ENCODE measurements at regions not wholly inside any gene's neighbourhood (a gene's known extent, or its start where the extent isn't known, plus 50 kb on each side); places are given as distances from the start of the nearest gene placed in this dataset.

- no peak overlapping the region for H3K18ac ChIP-seq (ENCODE audit: insufficient read length, low read depth, low read length)
- H3K4ac ChIP-seq (ENCODE audit: low read depth, low read length), result no peak overlapping the region
- H3K14ac ChIP-seq (ENCODE audit: insufficient read depth, low read length), result no peak overlapping the region
- H4K20me1 ChIP-seq (ENCODE audit: control insufficient read depth, insufficient read depth, insufficient read length), result no peaks in the 10 kb centered on the region
- no peak overlapping the region for H3K27ac ChIP-seq (ENCODE audit: insufficient read length, low read depth, low read length)
- H3K36me3 Mint-ChIP-seq (ENCODE audit: insufficient read depth in 1 of 3, low read depth in 3 of 3), result no peaks in the 10 kb centered on the region
- no peaks in the 10 kb centered on the region for H3K27me3 ChIP-seq (ENCODE audit: insufficient read depth, low read length)
- no peaks in the 10 kb centered on the region for H3K27me3 Mint-ChIP-seq (ENCODE audit: low read depth)
- H4K8ac ChIP-seq (replicated peaks; ENCODE audit: insufficient read length, low read depth, low read length), result no peak overlapping the region
- no peak overlapping the region for H3K27ac Mint-ChIP-seq
- TF ChIP-seq CTCF (conservative IDR thresholded peaks at IDR 0.05), result no peak
- H2BK20ac ChIP-seq (ENCODE audit: low read depth, low read length, poor library complexity, severe bottlenecking), result no peak overlapping the region
- no peaks in the 10 kb centered on the region for H3K79me2 ChIP-seq (ENCODE audit: insufficient read depth, low read length)
- no peak overlapping the region for H2AFZ ChIP-seq (ENCODE audit: low read length)
- H2BK5ac ChIP-seq (ENCODE audit: insufficient read length, low read length), result no peak overlapping the region
- H3K9ac ChIP-seq (ENCODE audit: extremely low read depth, insufficient read length, low read length), result no peak overlapping the region
- H2BK12ac ChIP-seq (ENCODE audit: insufficient read length, low read depth, low read length), result no peak overlapping the region
- H3K56ac ChIP-seq (ENCODE audit: insufficient read length, low read depth, low read length), result no peak overlapping the region
- no peak for DNase-seq
- no peak overlapping the region for H4K5ac ChIP-seq (ENCODE audit: insufficient read length, low read depth, low read length)
- H3K9me3 ChIP-seq (ENCODE audit: control insufficient read depth, low read depth, low read length), result no peaks in the 10 kb centered on the region
- H3K9me3 Mint-ChIP-seq, result no peaks in the 10 kb centered on the region; a peak in 1 of 5 replicates
- no peak overlapping the region for H3K4me3 Mint-ChIP-seq
- no peak overlapping the region for H4K91ac ChIP-seq (ENCODE audit: insufficient read length, low read depth, low read length)
- no peaks in the 10 kb centered on the region for H3K79me1 ChIP-seq (ENCODE audit: insufficient read depth, low read depth, low read length, poor library complexity, severe bottlenecking)
- no peak overlapping the region for H2BK15ac ChIP-seq (ENCODE audit: low read depth, low read length)
- H3T11ph ChIP-seq (ENCODE audit: low read length), result no peak overlapping the region
- H3K4me1 ChIP-seq (ENCODE audit: insufficient read depth, low read length), result no peaks in the 10 kb centered on the region
- H2AK5ac ChIP-seq (ENCODE audit: insufficient read length, low read length), result no peak overlapping the region
- no peak overlapping the region for H3K23ac ChIP-seq (ENCODE audit: insufficient read length, low read depth, low read length)
- no peak overlapping the region for H3K4me2 ChIP-seq (ENCODE audit: insufficient read depth, insufficient read length, low read length)
- no peaks in the 10 kb centered on the region for H3K23me2 ChIP-seq (ENCODE audit: insufficient read length, low read depth, low read length, poor library complexity, severe bottlenecking)
- H3K4me1 Mint-ChIP-seq, result no peaks in the 10 kb centered on the region
- whole genome bisulfite sequencing (ENCODE audit: extremely low coverage, insufficient read length, low lambda C conversion rate), result no CpG with 5 or more reads among the region's 1 CpG
- no peak overlapping the region for H2BK120ac ChIP-seq (ENCODE audit: low read depth, low read length, poor library complexity, severe bottlenecking)
Observed at GRCh38 chr18:73577365-73577764, 570.3 kb downstream of the FBXO15 start.

All from H9 (cell line).